Astrocyte (in vitro differentiated cells and primary cell): ENCODE measurements at regions not wholly inside any gene's neighbourhood (a gene's known extent, or its start where the extent isn't known, plus 50 kb on each side); places are given as distances from the start of the nearest gene placed in this dataset.

ENCODE experiments used
- DNase-seq: peaks from one replicate; pipeline ENCODE4 v3.0.0-alpha.2; 2010; ENCODE audit warnings: low read depth
- FAIRE-seq: peaks from 2 replicates; lab custom pipeline; 2011; peaks lifted over from hg19 to GRCh38; lab: Jason Lieb, UNC
- H2AFZ ChIP-seq: 2 replicates; pipeline ENCODE4 v1.6.0; 2012; ENCODE audit warnings: low read depth, low read length, inconsistent platforms
- H3K27ac ChIP-seq: 2 replicates; pipeline ENCODE4 v1.5.1; 2011; ENCODE audit warnings: low read depth, low read length, inconsistent platforms
- H3K27me3 ChIP-seq: 2 replicates; pipeline ENCODE4 v1.6.0; 2011; ENCODE audit warnings: low read length, inconsistent platforms; ENCODE audit not compliant: insufficient read depth
- H3K36me3 ChIP-seq: 2 replicates; pipeline ENCODE4 v1.5.1; 2011; ENCODE audit warnings: low read length, inconsistent platforms; ENCODE audit not compliant: insufficient read depth
- H3K4me1 ChIP-seq: 2 replicates; pipeline ENCODE4 v1.5.1; 2011; ENCODE audit warnings: low read length, inconsistent platforms; ENCODE audit not compliant: insufficient read depth
- H3K4me2 ChIP-seq: 2 replicates; pipeline ENCODE4 v1.6.0; 2012; ENCODE audit warnings: low read length, inconsistent platforms
- H3K4me3 ChIP-seq: 2 replicates; pipeline ENCODE4 v1.5.1; 2011; ENCODE audit warnings: low read depth, mild to moderate bottlenecking, low read length, inconsistent platforms; ENCODE audit not compliant: insufficient read depth
- H3K79me2 ChIP-seq: 2 replicates; pipeline ENCODE4 v1.6.0; 2012; ENCODE audit warnings: mild to moderate bottlenecking, low read length, inconsistent platforms; ENCODE audit not compliant: insufficient read depth
- H3K9ac ChIP-seq: 2 replicates; pipeline ENCODE4 v1.6.0; 2012; ENCODE audit warnings: mild to moderate bottlenecking, low read length, inconsistent platforms
- H3K9me3 ChIP-seq: 2 replicates; pipeline ENCODE4 v1.5.1; 2012; ENCODE audit warnings: low read depth, mild to moderate bottlenecking, low read length, inconsistent platforms; ENCODE audit not compliant: insufficient read depth
- H4K20me1 ChIP-seq: 2 replicates; pipeline ENCODE4 v1.6.0; 2012; ENCODE audit warnings: low read length, inconsistent platforms; ENCODE audit not compliant: insufficient read depth
- H3K27ac Mint-ChIP-seq: one replicate; pipeline ENCODE4 v1.8.0; 2021; ENCODE audit warnings: mild to moderate bottlenecking, mixed read lengths; ENCODE audit not compliant: unreplicated experiment
- H3K27me3 Mint-ChIP-seq: one replicate; pipeline ENCODE4 v1.8.0; 2021; ENCODE audit warnings: low read depth, mixed read lengths; ENCODE audit not compliant: unreplicated experiment
- H3K36me3 Mint-ChIP-seq: one replicate; pipeline ENCODE4 v1.8.0; 2021; ENCODE audit warnings: low read depth, mixed read lengths; ENCODE audit not compliant: unreplicated experiment
- H3K4me1 Mint-ChIP-seq: one replicate; pipeline ENCODE4 v1.8.0; 2021; ENCODE audit warnings: low read depth, mixed read lengths; ENCODE audit not compliant: unreplicated experiment
- H3K4me3 Mint-ChIP-seq: one replicate; pipeline ENCODE4 v1.8.0; 2021; ENCODE audit warnings: mild to moderate bottlenecking, moderate library complexity, mixed read lengths; ENCODE audit not compliant: unreplicated experiment
- H3K9me3 Mint-ChIP-seq: one replicate; pipeline ENCODE4 v1.8.0; 2021; ENCODE audit warnings: mild to moderate bottlenecking, mixed read lengths; ENCODE audit not compliant: unreplicated experiment
- CTCF ChIP-seq: IDR thresholded peaks from 2 replicates; pipeline ENCODE4 v1.5.1; 2011; ENCODE audit warnings: low read depth, mild to moderate bottlenecking, inconsistent platforms, low read length, moderate library complexity; ENCODE audit not compliant: insufficient read depth
- EZH2 ChIP-seq: IDR thresholded peaks from 2 replicates; pipeline ENCODE4 v1.6.1; 2012; ENCODE audit warnings: mild to moderate bottlenecking, low read length, inconsistent platforms; ENCODE audit not compliant: insufficient read depth

- H3K4me1 Mint-ChIP-seq, result no peaks in the 10 kb centered on the region
- Histone ChIP-seq H3K27ac (no peak overlapping the region), H2AFZ (no peak overlapping the region), H3K4me1 (no peaks in the 10 kb centered on the region), H3K4me2 (no peak overlapping the region), H3K36me3 (no peaks in the 10 kb centered on the region), H3K27me3 (peaks cover 4% of the 10 kb centered on the region), H4K20me1 (no peaks in the 10 kb centered on the region), H3K4me3 (no peak overlapping the region), H3K79me2 (no peaks in the 10 kb centered on the region), H3K9ac (no peak overlapping the region), H3K9me3 (no peaks in the 10 kb centered on the region)
- DNase-seq, result no peak
- H3K4me3 Mint-ChIP-seq, result no peak overlapping the region
- peaks cover 1% of the 10 kb centered on the region for H3K36me3 Mint-ChIP-seq
- no peaks in the 10 kb centered on the region for H3K9me3 Mint-ChIP-seq
- peaks cover 80% of the 10 kb centered on the region for H3K27me3 Mint-ChIP-seq
- TF ChIP-seq EZH2, result no peak
- TF ChIP-seq CTCF, result peak; percentile 41
- no peak for FAIRE-seq
- no peak overlapping the region for H3K27ac Mint-ChIP-seq
Measured at GRCh38 chr1:38608202-38608864, 251.2 kb downstream of the RRAGC start.

GRCh38 chr1:38607526-38607925 is 252.0 kb downstream of the RRAGC start:
- Histone ChIP-seq H3K27ac (no peak overlapping the region), H3K9me3 (no peaks in the 10 kb centered on the region), H3K9ac (no peak overlapping the region), H3K27me3 (peaks cover 4% of the 10 kb centered on the region), H4K20me1 (no peaks in the 10 kb centered on the region), H3K79me2 (no peaks in the 10 kb centered on the region), H2AFZ (no peak overlapping the region), H3K36me3 (no peaks in the 10 kb centered on the region), H3K4me3 (no peak overlapping the region), H3K4me1 (no peaks in the 10 kb centered on the region), H3K4me2 (no peak overlapping the region)
- no peak overlapping the region for H3K4me3 Mint-ChIP-seq
- H3K27ac Mint-ChIP-seq, result no peak overlapping the region
- peaks cover 76% of the 10 kb centered on the region for H3K27me3 Mint-ChIP-seq
- no peak for FAIRE-seq
- no peaks in the 10 kb centered on the region for H3K4me1 Mint-ChIP-seq
- peaks cover 1% of the 10 kb centered on the region for H3K36me3 Mint-ChIP-seq
- DNase-seq, result no peak
- H3K9me3 Mint-ChIP-seq, result no peaks in the 10 kb centered on the region
- TF ChIP-seq EZH2, result no peak
- TF ChIP-seq CTCF, result no peak

GRCh38 chr1:38605063-38605462 is 254.5 kb downstream of the RRAGC start:
- DNase-seq, result no peak

More at GRCh38 chr1:38605063-38605462, 254.5 kb downstream of the RRAGC start:
- H3K4me1 Mint-ChIP-seq, result no peaks in the 10 kb centered on the region
- FAIRE-seq, result no peak
- Histone ChIP-seq H3K79me2 (no peaks in the 10 kb centered on the region), H3K4me1 (no peaks in the 10 kb centered on the region), H3K9me3 (no peaks in the 10 kb centered on the region), H4K20me1 (no peaks in the 10 kb centered on the region), H3K4me3 (no peak overlapping the region), H3K36me3 (no peaks in the 10 kb centered on the region), H3K9ac (no peak overlapping the region), H2AFZ (no peak overlapping the region), H3K27ac (no peak overlapping the region), H3K27me3 (peaks cover 2% of the 10 kb centered on the region), H3K4me2 (no peak overlapping the region)
- no peak overlapping the region for H3K4me3 Mint-ChIP-seq
- peaks cover 57% of the 10 kb centered on the region for H3K27me3 Mint-ChIP-seq
- peaks cover 1% of the 10 kb centered on the region for H3K36me3 Mint-ChIP-seq
- peaks cover 3% of the 10 kb centered on the region for H3K9me3 Mint-ChIP-seq
- TF ChIP-seq EZH2 (no peak), CTCF (no peak)
- no peak overlapping the region for H3K27ac Mint-ChIP-seq
